ENCODE measurements at regions not wholly inside any gene's neighbourhood (a gene's known extent, or its start where the extent isn't known, plus 50 kb on each side); places are given as distances from the start of the nearest gene placed in this dataset.
"Not testable (repeated sequence)": the region's sequence is repeated elsewhere in the genome, so short reads cannot be mapped to it uniquely, and the experiment has no call there.

- DNase-seq: no peak
Observed at GRCh38 chr11:112518371-112518770, 257.7 kb upstream of the PLET1 start.

GRCh38 chr11:112519751-112520150 is 259.1 kb upstream of the PLET1 start:
- no peak for DNase-seq

DNA sequence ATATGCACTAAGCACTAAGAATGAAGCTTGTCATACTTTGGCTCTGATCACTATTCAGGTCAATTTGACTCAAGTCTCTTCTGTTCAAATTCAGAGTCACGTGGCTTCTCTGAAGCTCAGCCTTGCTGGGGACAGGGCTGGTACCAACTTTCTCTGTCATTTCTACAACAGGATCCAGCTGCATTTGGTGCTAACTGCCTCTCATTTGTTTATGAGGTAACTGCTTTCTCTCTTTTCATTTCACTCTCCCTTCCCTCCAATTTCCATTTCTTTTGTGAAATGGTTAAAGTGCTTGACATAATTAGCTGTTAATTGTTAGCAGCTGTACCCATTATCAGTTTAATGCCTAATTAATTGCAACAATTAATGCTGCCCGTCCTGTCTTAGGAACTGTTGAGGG is 259.7 kb upstream of the PLET1 start:
- no peak for DNase-seq

DNA sequence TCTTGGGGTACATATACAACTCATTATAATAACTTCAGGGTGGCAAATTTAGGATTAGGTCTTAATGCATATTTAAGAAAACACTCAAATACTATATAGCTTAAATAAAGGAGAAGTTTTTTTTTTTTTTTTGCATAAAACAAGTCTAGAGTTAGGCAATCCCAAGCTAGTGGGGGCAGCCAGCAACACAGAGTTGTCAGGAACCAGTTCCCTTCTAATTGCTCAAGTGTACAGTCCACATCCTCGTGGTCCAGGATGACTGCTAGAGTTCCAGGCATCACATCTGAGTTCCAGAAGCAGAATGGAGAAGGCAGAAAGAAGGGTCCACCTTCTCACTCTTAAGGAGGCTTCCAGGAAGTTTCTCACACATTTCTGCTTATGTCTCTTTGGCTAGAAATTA is 261.9 kb upstream of the PLET1 start:
- DNase-seq: no peak

- no peak for DNase-seq
Observed at GRCh38 chr11:112523031-112523430, 262.4 kb upstream of the PLET1 start.

DNA sequence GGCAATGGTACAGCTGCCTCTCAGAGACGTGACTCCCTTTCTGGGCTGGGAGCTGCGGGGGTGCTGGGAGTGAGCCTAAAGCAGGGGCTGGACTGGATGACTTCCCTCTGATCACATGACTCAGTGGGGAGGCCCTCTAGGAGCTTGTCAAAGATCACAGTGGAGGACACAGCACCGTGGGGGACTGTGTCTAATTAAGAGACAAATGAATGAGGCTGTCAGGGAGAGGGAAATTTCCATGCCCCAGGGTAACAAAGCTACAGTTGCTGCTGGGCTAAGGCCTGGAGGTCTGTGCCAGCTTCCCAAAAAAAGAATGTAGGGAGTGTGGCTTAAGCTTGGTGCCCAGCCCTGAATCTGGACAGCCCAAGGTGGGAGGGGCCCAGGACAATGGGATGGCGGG is 262.8 kb upstream of the PLET1 start:
- peak; percentile 67 for DNase-seq

DNA sequence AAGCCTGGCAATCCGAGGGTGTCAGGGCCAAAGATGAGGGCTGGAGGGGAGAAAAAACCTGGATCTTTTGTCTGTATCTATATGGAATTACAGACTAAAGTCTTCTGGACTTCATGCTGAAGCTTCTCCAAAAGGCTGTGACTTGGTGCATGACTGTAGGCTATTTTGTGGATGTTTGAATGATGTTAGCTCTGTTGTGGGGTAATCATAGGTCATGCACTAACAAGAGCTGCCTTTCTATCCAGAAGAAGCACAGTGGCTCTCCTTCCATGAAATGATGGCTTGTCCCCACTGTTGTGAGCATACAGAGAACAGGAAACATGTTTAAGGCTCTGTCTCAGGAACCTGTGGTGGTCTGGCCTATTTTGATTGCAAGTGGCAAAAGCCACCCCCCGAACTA is 263.3 kb upstream of the PLET1 start:
- no peak for DNase-seq

DNA sequence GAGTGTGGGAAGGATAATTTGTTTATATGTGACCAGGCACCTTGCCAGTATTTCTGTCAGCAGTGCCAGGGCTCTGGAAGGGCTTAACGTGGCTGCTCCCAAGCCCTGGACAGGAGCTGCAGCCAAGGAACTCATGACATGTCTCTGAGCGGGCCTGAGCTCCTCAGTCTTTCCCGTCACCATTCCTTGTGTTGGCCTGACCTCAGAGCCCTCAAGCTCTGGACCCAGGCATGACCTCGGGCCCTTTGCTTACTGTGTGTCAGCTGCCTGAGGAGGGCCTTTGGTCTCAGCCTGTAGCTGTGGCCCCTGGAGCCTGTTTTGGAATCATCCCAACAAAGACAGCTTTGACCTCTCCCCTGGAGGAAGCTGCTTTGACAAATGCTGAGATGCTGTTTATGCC is 264.1 kb upstream of the PLET1 start:
- DNase-seq: no peak

- peak; percentile 51 for DNase-seq
Observed at GRCh38 chr11:112525270-112525669, 264.6 kb upstream of the PLET1 start.

DNA sequence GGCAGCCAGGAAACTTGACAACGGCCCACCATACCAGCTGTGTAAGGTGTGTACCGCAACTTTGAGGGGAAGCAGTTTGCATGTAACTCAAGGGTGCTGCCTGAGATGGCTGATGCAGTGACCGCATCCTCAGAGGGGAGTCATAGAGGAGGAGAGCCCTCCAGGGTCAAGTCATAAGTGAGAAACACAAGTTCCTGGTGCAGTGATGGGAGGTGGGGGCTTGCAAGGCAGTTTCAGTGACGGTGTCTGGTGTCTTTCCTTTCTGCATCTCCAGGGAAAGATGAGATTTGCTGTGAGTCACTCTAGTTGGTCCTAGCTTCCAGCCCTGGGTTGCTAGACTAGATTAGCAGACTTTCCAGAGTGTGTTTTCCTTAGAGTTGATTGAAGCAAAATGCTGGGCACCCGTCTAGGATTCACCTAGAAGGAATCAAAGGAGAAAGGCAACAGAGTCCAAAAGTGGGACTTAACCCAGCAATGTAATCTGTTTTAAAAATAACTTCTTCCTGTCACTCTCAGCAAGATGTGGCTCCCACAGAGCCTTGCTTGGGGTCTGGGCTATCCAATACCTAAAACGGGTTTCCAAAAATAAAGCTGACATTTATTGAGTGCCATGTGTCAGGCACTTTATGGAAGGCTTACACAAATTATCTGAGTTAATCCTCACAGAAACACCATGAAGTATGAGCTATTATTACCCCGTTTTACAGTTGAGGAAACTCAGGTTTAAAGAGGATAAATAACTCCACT is 265.4 kb upstream of the PLET1 start:
- no peak for DNase-seq

- DNase-seq: peak; percentile 58
Observed at GRCh38 chr11:112526699-112527416, 266.2 kb upstream of the PLET1 start.

DNA sequence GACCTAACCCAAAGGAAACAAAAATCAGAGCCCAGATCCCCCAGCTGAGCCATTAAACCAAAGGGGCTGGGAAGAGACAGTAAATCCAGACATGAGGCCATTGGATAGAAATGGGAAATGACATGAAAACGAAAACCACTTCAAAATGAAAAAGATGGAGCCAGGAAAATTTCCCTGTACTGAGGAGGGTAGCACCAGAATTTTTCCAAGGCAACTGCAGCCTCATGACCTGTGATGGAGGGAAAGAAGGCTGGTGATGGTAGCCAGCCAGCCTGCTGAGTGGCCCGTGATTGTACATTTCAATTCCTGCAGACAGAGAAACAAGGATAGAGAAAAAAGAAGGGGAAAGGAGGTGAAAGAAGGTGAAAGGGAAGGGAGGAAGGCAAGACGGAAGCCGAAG is 268.4 kb upstream of the PLET1 start:
- DNase-seq: no peak

- no peak for DNase-seq
Observed at GRCh38 chr11:112532506-112532905, 271.8 kb upstream of the PLET1 start.

DNA sequence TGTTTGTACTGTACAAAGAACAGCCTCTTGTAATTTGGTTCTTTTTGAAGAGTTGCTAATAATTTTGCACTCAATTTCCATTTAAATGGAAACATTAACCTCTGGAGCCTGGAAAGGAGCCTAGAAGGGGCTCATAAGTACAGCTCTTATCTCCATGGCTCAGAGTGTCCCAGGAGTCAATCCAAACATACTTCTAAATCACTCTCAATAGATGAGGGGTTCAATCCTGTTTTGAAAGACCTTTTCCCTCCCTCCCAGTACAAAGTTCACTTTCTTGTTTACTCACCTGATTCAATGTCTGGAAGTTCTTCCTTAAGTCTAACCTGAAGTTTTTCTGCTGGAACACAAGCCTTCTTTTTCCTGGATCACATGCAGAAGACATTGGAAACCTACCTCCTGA is 273.0 kb upstream of the PLET1 start:
- no peak for DNase-seq

DNA sequence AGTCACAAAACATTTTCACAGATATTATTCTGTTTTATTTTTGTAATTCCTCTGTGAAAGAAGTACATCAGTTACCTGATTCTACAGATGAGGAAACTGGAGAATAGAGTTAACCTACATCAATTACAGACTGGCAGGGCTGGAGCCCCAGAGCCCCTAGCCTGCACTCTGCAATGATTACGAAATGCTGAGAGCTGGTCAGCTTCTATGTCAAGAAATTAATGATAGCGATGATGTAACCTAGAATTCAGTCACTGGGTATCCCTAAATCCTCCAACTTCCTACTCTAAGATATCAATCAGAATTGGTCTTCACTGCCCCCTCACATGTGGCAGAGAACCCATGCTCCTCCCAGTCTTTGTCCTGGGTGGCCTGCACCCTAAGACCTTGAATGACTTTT is 273.5 kb upstream of the PLET1 start:
- DNase-seq: no peak

GRCh38 chr11:112537026-112537425 is 276.4 kb upstream of the PLET1 start:
- DNase-seq: no peak

DNA sequence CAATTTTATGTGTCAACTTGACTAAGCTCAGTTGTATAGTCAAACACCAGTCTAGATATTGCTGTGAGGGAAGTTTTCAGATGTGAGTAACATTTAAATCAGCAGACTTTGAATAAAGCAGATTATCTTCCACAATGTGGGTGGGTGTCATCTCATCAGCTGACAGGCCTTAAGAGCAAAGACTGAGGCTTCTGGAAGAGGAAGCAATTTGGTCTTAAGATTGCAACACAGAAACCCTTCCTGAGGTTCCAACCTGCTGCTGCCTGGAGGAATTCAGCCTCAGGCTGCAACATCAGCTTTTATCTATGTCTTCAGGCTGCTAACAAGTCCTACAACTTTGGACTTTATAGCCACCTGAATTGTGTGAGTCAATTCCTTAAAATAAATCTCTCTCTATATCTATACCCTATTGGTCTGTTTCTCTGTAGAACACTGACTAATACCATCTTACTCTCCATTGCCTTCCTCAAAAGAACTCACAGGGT is 277.2 kb upstream of the PLET1 start:
- DNase-seq: peak; percentile 18

- no peak for DNase-seq
Observed at GRCh38 chr11:112538534-112539280, 278.0 kb upstream of the PLET1 start.

- not testable (repeated sequence) for DNase-seq
Observed at GRCh38 chr11:112539281-112539555, 278.6 kb upstream of the PLET1 start.

DNA sequence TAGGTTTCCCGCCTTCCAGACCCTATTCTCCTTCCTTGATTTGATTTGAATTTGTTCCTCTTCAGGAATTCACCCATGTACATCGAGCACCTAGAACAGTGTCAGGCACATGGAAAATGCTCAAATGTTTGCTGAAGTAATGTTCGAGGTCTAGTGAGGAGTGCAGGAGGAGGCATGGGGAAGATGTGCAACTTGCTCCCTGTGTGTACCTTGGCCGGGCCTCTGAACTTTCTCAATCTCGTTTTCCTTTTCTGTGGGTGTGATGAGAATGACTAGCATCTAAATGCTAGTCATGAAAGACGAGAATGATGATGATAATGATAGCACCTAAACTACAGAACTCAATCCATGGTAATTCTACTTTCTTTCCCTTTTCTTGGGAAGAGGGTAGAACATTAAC is 279.1 kb upstream of the PLET1 start:
- DNase-seq: no peak

DNA sequence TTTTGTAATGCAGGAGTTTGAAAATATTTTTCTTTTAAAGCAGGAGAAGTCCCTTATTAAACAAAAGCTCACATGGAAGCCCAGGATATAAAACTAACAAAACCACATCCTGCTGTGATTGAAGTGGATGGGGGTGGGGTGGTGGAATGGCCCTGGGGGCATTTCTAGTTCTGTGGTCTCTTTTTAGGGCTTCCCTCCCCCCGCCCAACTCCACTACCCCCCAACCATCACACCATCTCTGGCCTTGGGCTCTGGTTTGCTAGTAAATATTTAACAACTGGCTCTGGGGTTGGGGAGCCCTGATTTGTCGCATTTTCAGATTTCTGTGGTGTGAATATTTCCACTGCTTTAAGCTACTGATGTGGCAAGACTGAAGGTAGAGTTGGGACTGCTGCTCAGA is 279.6 kb upstream of the PLET1 start:
- DNase-seq: peak; percentile 34

GRCh38 chr11:112541140-112542046 is 280.7 kb upstream of the PLET1 start:
- DNase-seq: no peak

GRCh38 chr11:112542479-112542878 is 281.8 kb upstream of the PLET1 start:
- DNase-seq: no peak
